ENCODE measurements at regions not wholly inside any gene's neighbourhood (a gene's known extent, or its start where the extent isn't known, plus 50 kb on each side); places are given as distances from the start of the nearest gene placed in this dataset.
"Not testable (repeated sequence)": the region's sequence is repeated elsewhere in the genome, so short reads cannot be mapped to it uniquely, and the experiment has no call there.

DNA sequence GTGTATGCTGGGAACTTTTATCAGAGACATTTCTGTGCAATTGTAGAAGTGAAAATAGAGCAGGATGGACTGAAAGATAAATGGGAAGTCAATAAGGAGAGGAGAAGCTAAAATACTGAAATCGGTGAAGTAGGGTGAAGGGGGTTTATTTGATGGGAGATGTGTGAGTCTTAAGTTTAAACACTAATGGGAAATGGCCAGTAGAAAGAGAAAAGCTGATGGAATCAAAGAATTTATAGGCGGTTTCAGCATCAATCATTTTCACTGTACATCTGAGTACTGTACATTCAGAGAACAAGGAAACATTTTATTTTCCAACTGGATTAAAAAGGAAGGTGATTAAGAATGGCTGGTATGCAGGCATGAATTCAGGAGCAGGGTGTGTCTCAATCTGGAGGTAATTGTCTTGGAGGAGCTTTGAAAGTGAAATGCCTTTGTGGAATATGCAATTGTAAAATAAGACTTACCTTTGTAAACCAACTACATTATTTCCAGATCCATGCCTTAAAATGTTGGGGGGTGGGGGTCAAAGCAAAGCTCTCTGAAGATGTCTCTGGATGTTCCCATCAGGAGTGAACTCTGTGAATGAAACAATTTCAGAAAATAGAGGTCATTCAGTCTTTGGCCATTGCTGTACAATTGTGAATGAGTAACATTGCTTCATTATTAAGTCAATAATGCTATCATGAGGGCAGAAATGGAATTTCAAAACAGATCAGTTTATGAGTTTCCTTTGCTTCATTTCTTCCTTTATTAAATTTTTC is 156.4 kb downstream of the SPATA31A6 start:
- TF ChIP-seq, protein P1, sequence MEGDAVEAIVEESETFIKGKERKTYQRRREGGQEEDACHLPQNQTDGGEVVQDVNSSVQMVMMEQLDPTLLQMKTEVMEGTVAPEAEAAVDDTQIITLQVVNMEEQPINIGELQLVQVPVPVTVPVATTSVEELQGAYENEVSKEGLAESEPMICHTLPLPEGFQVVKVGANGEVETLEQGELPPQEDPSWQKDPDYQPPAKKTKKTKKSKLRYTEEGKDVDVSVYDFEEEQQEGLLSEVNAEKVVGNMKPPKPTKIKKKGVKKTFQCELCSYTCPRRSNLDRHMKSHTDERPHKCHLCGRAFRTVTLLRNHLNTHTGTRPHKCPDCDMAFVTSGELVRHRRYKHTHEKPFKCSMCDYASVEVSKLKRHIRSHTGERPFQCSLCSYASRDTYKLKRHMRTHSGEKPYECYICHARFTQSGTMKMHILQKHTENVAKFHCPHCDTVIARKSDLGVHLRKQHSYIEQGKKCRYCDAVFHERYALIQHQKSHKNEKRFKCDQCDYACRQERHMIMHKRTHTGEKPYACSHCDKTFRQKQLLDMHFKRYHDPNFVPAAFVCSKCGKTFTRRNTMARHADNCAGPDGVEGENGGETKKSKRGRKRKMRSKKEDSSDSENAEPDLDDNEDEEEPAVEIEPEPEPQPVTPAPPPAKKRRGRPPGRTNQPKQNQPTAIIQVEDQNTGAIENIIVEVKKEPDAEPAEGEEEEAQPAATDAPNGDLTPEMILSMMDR (IDR thresholded peaks at IDR 0.05) = not testable (repeated sequence)
- not testable (repeated sequence) for TF ChIP-seq ZFX (IDR thresholded peaks at IDR 0.05; ENCODE audit: borderline replicate concordance)

Data from 22Rv1 (cell line).